GM12873 (cell line): ENCODE measurements at regions not wholly inside any gene's neighbourhood (a gene's known extent, or its start where the extent isn't known, plus 50 kb on each side); places are given as distances from the start of the nearest gene placed in this dataset.

Source experiments
- TF ChIP-seq, protein P1 (sequence below): IDR thresholded peaks from 2 replicates; pipeline ENCODE4 v1.5.1; 2012; ENCODE audit warnings: low read depth, mild to moderate bottlenecking, moderate library complexity, low read length, control low read depth; ENCODE audit not compliant: insufficient read depth; ENCODE audit errors: missing control alignments

DNA sequence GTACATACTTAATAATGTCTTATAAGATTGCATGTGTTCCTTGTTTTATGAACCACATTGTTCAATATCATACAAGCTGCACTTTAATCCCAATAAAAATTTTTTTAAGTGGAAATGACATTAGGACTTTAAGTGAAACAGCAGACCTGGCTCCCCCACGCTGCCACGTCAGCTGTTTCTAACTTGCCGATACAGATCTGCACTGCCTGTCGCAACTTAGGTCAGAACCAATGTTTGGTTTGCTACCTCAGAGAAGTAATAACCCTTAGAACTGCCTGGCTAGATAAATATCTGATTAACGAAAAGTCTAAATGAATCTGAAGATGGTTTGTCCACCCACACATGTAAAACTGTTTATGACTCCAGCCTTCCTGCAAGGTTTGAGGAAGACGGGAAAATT, 327.5 kb upstream of the DACH1 start:
- TF ChIP-seq, protein P1, sequence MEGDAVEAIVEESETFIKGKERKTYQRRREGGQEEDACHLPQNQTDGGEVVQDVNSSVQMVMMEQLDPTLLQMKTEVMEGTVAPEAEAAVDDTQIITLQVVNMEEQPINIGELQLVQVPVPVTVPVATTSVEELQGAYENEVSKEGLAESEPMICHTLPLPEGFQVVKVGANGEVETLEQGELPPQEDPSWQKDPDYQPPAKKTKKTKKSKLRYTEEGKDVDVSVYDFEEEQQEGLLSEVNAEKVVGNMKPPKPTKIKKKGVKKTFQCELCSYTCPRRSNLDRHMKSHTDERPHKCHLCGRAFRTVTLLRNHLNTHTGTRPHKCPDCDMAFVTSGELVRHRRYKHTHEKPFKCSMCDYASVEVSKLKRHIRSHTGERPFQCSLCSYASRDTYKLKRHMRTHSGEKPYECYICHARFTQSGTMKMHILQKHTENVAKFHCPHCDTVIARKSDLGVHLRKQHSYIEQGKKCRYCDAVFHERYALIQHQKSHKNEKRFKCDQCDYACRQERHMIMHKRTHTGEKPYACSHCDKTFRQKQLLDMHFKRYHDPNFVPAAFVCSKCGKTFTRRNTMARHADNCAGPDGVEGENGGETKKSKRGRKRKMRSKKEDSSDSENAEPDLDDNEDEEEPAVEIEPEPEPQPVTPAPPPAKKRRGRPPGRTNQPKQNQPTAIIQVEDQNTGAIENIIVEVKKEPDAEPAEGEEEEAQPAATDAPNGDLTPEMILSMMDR = no peak

DNA sequence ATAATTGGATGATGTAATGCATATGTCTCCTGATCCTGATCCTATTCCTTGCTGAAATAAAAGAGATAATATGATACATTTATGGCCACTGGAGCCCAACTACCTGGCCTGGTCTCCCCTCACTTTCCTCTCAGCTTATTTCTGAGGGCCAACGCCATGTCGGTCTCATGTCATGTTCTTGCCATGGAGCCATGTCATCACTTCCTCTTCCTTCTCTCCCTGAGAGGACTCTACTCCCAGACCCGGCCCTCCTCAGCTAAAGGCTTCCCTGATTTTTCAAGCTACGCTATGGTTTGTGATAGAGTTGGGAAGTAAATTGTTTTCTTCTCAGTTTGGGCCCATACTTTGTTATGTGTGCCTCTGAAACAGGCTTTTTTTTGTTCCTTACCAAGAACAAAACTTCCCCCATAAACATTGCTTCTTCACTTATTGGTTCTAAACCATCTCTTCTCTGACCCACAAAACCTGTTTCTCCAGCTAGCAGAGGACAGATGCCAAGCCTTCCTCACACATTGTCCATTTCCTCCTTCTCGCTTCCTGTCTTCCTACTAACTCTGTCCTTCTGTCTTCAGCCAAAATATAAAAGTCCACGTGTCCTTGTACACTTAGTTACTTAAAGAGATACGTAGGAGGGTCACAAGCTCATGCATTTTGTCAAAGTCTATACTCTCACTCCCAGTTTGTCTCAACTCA, 319.9 kb upstream of the DACH1 start:
- TF ChIP-seq, protein P1 = no peak

DNA sequence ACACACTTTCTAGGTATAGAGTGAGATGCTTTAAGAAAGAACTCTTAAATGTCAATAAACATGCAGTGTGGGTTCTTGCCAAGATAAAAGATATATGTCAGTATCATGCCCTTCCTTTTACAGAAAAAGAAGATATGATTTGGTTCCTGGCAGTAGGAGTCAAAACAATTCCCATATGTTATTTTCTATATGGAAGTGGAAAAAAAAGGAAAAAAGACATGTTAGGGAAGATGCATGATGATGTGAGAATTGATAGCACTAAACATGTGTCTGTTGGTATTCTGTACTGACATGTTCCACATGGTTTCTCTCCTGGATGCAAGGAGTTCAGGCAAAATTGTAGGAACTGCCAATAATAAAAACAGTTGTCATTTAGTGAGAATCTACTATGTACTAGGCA, 318.8 kb upstream of the DACH1 start:
- TF ChIP-seq, protein P1 = no peak

DNA sequence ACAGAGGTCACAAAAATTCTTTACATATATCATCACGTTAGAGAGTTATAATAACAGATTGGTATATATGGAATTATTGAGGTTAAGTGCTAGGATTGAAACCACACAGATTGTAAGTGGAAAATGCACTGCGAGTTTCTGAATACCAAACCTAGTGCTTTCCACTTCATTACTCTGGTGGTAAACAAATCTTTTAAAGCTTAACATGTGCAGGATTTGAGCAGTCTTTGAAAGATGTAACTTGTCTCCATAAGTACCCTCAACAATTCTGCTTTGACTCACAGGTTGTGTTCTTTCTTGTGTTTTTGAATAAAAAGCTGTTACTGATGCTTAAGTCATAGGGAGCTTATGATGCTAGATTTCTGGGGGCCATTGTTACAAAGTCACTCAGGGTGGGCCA, 314.7 kb upstream of the DACH1 start:
- TF ChIP-seq, protein P1 = no peak

DNA sequence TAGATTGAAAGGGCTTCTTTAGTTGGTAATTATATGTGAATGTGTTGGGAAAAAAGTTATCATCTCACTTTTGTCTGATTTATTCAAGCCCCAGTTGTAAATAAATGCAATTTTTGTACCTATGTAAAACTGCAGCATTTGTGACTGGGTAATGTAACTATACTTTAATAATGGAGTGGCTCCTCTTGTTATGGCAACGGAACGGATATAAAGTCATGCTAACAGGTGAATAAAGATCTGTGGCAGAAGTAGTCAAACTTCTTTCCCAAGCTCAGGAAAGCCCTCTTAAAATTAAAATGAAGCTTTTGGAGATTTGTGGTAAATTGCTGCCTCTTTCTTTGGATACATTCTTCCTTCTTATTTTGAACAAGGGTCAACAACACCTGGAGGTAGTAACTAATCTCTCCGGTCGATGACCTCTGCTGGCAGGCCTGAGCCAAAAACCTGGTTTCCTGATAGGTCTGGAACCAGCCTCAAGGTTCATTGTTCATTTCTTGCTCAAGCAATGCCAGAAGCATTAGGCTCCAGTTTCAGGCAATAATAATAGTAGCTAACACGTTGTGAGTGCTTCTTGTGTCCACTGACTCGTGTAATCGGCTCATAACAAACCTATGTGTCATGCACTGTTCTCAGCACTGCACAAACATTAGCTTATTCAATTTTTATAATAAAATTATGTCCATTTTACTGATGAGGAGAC, 313.4 kb upstream of the DACH1 start:
- TF ChIP-seq, protein P1 = no peak

DNA sequence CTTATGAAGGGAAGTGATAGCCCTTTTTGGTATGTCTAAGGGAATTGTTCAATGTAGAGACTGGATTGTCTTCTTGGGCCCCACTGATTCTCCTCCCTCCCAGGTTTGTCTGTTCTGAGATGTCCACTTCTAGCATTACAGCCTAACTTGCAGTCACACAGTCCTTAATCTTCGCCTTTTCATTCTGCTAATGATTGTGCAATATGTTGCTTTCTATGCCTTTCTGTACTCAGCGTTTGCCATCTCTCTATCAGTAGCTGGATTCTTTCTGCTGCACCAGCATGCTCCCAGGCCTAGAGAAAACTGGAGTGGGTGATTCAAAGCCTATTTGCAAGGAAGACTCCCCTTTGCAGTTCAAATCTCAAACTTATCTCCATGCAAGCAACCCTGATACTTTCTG, 307.5 kb upstream of the DACH1 start:
- TF ChIP-seq, protein P1 = no peak

DNA sequence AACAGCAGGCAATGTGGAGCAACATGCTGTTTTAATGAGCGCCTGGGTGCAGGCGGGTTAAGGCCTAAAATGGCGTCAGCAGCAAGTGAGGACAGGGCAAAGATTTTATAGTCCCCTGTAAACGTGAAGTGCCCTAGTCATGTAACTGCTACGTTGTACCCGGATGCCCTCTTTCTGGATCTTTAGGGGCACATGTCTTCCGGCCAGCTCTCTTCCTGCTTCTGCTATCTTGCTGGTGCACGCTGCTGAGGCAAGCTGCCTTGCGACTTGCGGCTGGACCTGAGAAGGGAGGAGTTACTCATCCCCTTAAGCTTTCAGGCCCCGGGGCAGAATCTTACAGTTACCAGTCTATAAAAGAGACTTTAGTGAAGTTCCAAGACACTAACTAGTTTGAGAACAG, 303.6 kb upstream of the DACH1 start:
- TF ChIP-seq, protein P1 = no peak
